Fibroblast of the aortic adventitia (primary cell): ENCODE measurements at regions not wholly inside any gene's neighbourhood (a gene's known extent, or its start where the extent isn't known, plus 50 kb on each side); places are given as distances from the start of the nearest gene placed in this dataset.
"Not testable (repeated sequence)": the region's sequence is repeated elsewhere in the genome, so short reads cannot be mapped to it uniquely, and the experiment has no call there.

Experiments used
- DNase-seq: peaks from one replicate; pipeline ENCODE4 v3.0.0-alpha.2; 2010; ENCODE audit warnings: low read depth
- H3K4me3 ChIP-seq: 2 replicates; pipeline ENCODE4 v1.5.1; 2011; ENCODE audit warnings: low read depth, mild to moderate bottlenecking, control low read depth, low read length, moderate library complexity
- CTCF ChIP-seq: IDR thresholded peaks from 2 replicates; pipeline ENCODE4 v1.5.1; 2011; ENCODE audit warnings: mild to moderate bottlenecking, low read length, control low read depth, inconsistent platforms; ENCODE audit not compliant: insufficient read depth

- DNase-seq, result no peak
- no peak for TF ChIP-seq CTCF
- H3K4me3 ChIP-seq, result no peak overlapping the region
These were observed 267.9 kb downstream of the CDK5RAP2 start for GRCh38 chr9:120312031-120312430.

- no peak for TF ChIP-seq CTCF
- H3K4me3 ChIP-seq, result no peak overlapping the region
- no peak for DNase-seq
These were observed 269.9 kb downstream of the CDK5RAP2 start for GRCh38 chr9:120310035-120310434.

- TF ChIP-seq CTCF, result no peak
- no peak overlapping the region for H3K4me3 ChIP-seq
- no peak for DNase-seq
These were observed 271.5 kb downstream of the CDK5RAP2 start for GRCh38 chr9:120308495-120308894.

- TF ChIP-seq CTCF, result no peak
- DNase-seq, result no peak
- H3K4me3 ChIP-seq, result no peak overlapping the region
These were observed 272.4 kb downstream of the CDK5RAP2 start for GRCh38 chr9:120307599-120307998.

- no peak overlapping the region for H3K4me3 ChIP-seq
- no peak for TF ChIP-seq CTCF
- no peak for DNase-seq
These were observed 273.4 kb downstream of the CDK5RAP2 start for GRCh38 chr9:120306561-120306960.

GRCh38 chr9:120306088-120306487 is 273.9 kb downstream of the CDK5RAP2 start:
- no peak for DNase-seq
- TF ChIP-seq CTCF, result no peak
- no peak overlapping the region for H3K4me3 ChIP-seq

GRCh38 chr9:120304896-120305295 is 275.1 kb downstream of the CDK5RAP2 start:
- H3K4me3 ChIP-seq, result not testable (repeated sequence)

More at GRCh38 chr9:120304896-120305295, 275.1 kb downstream of the CDK5RAP2 start:
- DNase-seq, result not testable (repeated sequence)
